GM21528 (cell line): ENCODE measurements at regions not wholly inside any gene's neighbourhood (a gene's known extent, or its start where the extent isn't known, plus 50 kb on each side); places are given as distances from the start of the nearest gene placed in this dataset.

Experiments
- ATAC-seq: cut with Tn5 transposase; IDR thresholded peaks from one replicate; pipeline ENCODE4 v1.9.1; 2021; ENCODE audit warnings: mild to moderate bottlenecking, moderate library complexity; ENCODE audit not compliant: unreplicated experiment, low FRiP score

- ATAC-seq, result no peak
These were observed 611.8 kb upstream of the KLF4 start for GRCh38 chr9:108101410-108101809.

GRCh38 chr9:108100571-108100970, 611.0 kb upstream of the KLF4 start:
- ATAC-seq, result no peak

GRCh38 chr9:108099854-108100253, 610.3 kb upstream of the KLF4 start:
- no peak for ATAC-seq

- ATAC-seq, result no peak
These were observed 605.9 kb upstream of the KLF4 start for GRCh38 chr9:108095496-108095895.

- no peak for ATAC-seq
These were observed 605.1 kb upstream of the KLF4 start for GRCh38 chr9:108094676-108094993.

- no peak for ATAC-seq
These were observed 604.5 kb upstream of the KLF4 start for GRCh38 chr9:108093773-108094675.

GRCh38 chr9:108088916-108089315, 599.3 kb upstream of the KLF4 start:
- ATAC-seq, result no peak

GRCh38 chr9:108087781-108088180, 598.2 kb upstream of the KLF4 start:
- ATAC-seq, result no peak

- ATAC-seq, result no peak
These were observed 597.1 kb upstream of the KLF4 start for GRCh38 chr9:108086624-108087023.

- ATAC-seq, result no peak
These were observed 595.7 kb upstream of the KLF4 start for GRCh38 chr9:108085294-108085693.

GRCh38 chr9:108083796-108084352, 594.3 kb upstream of the KLF4 start:
- no peak for ATAC-seq

GRCh38 chr9:108083160-108083750, 593.7 kb upstream of the KLF4 start:
- no peak for ATAC-seq

- no peak for ATAC-seq
These were observed 591.5 kb upstream of the KLF4 start for GRCh38 chr9:108081112-108081511.

- no peak for ATAC-seq
These were observed 590.7 kb upstream of the KLF4 start for GRCh38 chr9:108080285-108080684.

- ATAC-seq, result no peak
These were observed 589.2 kb upstream of the KLF4 start for GRCh38 chr9:108078811-108079210.

- no peak for ATAC-seq
These were observed 588.8 kb upstream of the KLF4 start for GRCh38 chr9:108078375-108078774.

GRCh38 chr9:108077556-108077955, 588.0 kb upstream of the KLF4 start:
- ATAC-seq, result no peak

- ATAC-seq, result no peak
These were observed 585.3 kb upstream of the KLF4 start for GRCh38 chr9:108074900-108075299.

GRCh38 chr9:108073823-108074222, 584.3 kb upstream of the KLF4 start:
- no peak for ATAC-seq

- ATAC-seq, result no peak
These were observed 583.2 kb upstream of the KLF4 start for GRCh38 chr9:108072740-108073139.

- no peak for ATAC-seq
These were observed 581.3 kb upstream of the KLF4 start for GRCh38 chr9:108070861-108071260.

- ATAC-seq, result no peak
These were observed 580.4 kb upstream of the KLF4 start for GRCh38 chr9:108069991-108070390.
